H9 (cell line): ENCODE measurements at regions not wholly inside any gene's neighbourhood (a gene's known extent, or its start where the extent isn't known, plus 50 kb on each side); places are given as distances from the start of the nearest gene placed in this dataset.

Experiments
- DNase-seq: peaks from one replicate; pipeline ENCODE4 v3.0.0-alpha.2; 2017
- H2AFZ ChIP-seq: one replicate; pipeline ENCODE4 v1.6.1; 2013; ENCODE audit warnings: mild to moderate bottlenecking, low read length, control low read depth, moderate library complexity
- H2AK5ac ChIP-seq: 2 replicates; pipeline ENCODE4 v1.6.1; 2013; ENCODE audit warnings: low read length, control low read depth, mixed read lengths; ENCODE audit not compliant: insufficient read length
- H2BK120ac ChIP-seq: one replicate; pipeline ENCODE4 v1.6.1; 2013; ENCODE audit warnings: low read depth, mild to moderate bottlenecking, low read length, control low read depth, inconsistent platforms; ENCODE audit not compliant: poor library complexity, severe bottlenecking
- H2BK12ac ChIP-seq: 2 replicates; pipeline ENCODE4 v1.6.1; 2013; ENCODE audit warnings: low read length, control low read depth, mixed read lengths, low read depth; ENCODE audit not compliant: insufficient read length
- H2BK15ac ChIP-seq: 2 replicates; pipeline ENCODE4 v1.6.1; 2013; ENCODE audit warnings: low read depth, low read length, control low read depth
- H2BK20ac ChIP-seq: one replicate; pipeline ENCODE4 v1.6.1; 2013; ENCODE audit warnings: low read depth, mild to moderate bottlenecking, low read length, control low read depth, inconsistent platforms; ENCODE audit not compliant: poor library complexity, severe bottlenecking
- H2BK5ac ChIP-seq: 2 replicates; pipeline ENCODE4 v1.6.1; 2013; ENCODE audit warnings: low read length, control low read depth, mixed read lengths; ENCODE audit not compliant: insufficient read length
- H3K14ac ChIP-seq: 2 replicates; pipeline ENCODE4 v1.6.1; 2013; ENCODE audit warnings: low read length, control low read depth; ENCODE audit not compliant: insufficient read depth
- H3K18ac ChIP-seq: 2 replicates; pipeline ENCODE4 v1.6.1; 2013; ENCODE audit warnings: low read depth, mild to moderate bottlenecking, mixed read lengths, low read length, control low read depth; ENCODE audit not compliant: insufficient read length
- H3K23ac ChIP-seq: 2 replicates; pipeline ENCODE4 v1.6.1; 2013; ENCODE audit warnings: low read length, control low read depth, mixed read lengths, low read depth; ENCODE audit not compliant: insufficient read length
- H3K23me2 ChIP-seq: 2 replicates; pipeline ENCODE4 v1.6.1; 2013; ENCODE audit warnings: low read depth, mild to moderate bottlenecking, mixed read lengths, low read length, control low read depth; ENCODE audit not compliant: insufficient read length, poor library complexity, severe bottlenecking
- H3K27ac ChIP-seq: 2 replicates; pipeline ENCODE4 v1.5.1; 2013; ENCODE audit warnings: low read length, control low read depth, mixed read lengths, low read depth; ENCODE audit not compliant: insufficient read length
- H3K27me3 ChIP-seq: 2 replicates; pipeline ENCODE4 v1.6.1; 2013; ENCODE audit warnings: low read length, control low read depth, inconsistent platforms; ENCODE audit not compliant: insufficient read depth
- H3K4ac ChIP-seq: 2 replicates; pipeline ENCODE4 v1.6.1; 2013; ENCODE audit warnings: low read depth, mild to moderate bottlenecking, control low read depth, inconsistent platforms, low read length, moderate library complexity
- H3K4me1 ChIP-seq: 2 replicates; pipeline ENCODE4 v1.6.1; 2013; ENCODE audit warnings: low read length, control low read depth, inconsistent platforms; ENCODE audit not compliant: insufficient read depth
- H3K4me2 ChIP-seq: 2 replicates; pipeline ENCODE4 v1.6.1; 2013; ENCODE audit warnings: low read length, control low read depth, mixed read lengths; ENCODE audit not compliant: insufficient read length, insufficient read depth
- H3K56ac ChIP-seq: 2 replicates; pipeline ENCODE4 v1.6.1; 2013; ENCODE audit warnings: low read depth, mild to moderate bottlenecking, mixed read lengths, low read length, control low read depth; ENCODE audit not compliant: insufficient read length
- H3K79me1 ChIP-seq: 2 replicates; pipeline ENCODE4 v1.6.1; 2013; ENCODE audit warnings: low read depth, mild to moderate bottlenecking, moderate library complexity, low read length, control low read depth, inconsistent platforms; ENCODE audit not compliant: insufficient read depth, poor library complexity, severe bottlenecking
- H3K79me2 ChIP-seq: 2 replicates; pipeline ENCODE4 v1.6.1; 2013; ENCODE audit warnings: low read length, control low read depth, inconsistent platforms; ENCODE audit not compliant: insufficient read depth
- H3K9ac ChIP-seq: 2 replicates; pipeline ENCODE4 v1.6.1; 2013; ENCODE audit warnings: low read length, control low read depth, mixed read lengths; ENCODE audit not compliant: insufficient read length; ENCODE audit errors: extremely low read depth
- H3K9me3 ChIP-seq: one replicate; pipeline ENCODE4 v1.6.1; 2013; ENCODE audit warnings: low read depth, low read length, inconsistent platforms; ENCODE audit not compliant: control insufficient read depth
- H3T11ph ChIP-seq: one replicate; pipeline ENCODE4 v1.6.1; 2013; ENCODE audit warnings: mild to moderate bottlenecking, low read length, control low read depth, inconsistent platforms
- H4K20me1 ChIP-seq: one replicate; pipeline ENCODE4 v1.6.1; 2013; ENCODE audit not compliant: control insufficient read depth, insufficient read length, insufficient read depth
- H4K5ac ChIP-seq: 2 replicates; pipeline ENCODE4 v1.6.1; 2013; ENCODE audit warnings: low read depth, mild to moderate bottlenecking, mixed read lengths, low read length, control low read depth; ENCODE audit not compliant: insufficient read length
- H4K8ac ChIP-seq: replicated peaks from 2 replicates; pipeline ENCODE4 v1.6.1; 2013; ENCODE audit warnings: low read length, control low read depth, mixed read lengths, low read depth; ENCODE audit not compliant: insufficient read length
- H4K91ac ChIP-seq: 2 replicates; pipeline ENCODE4 v1.6.1; 2013; ENCODE audit warnings: low read depth, mild to moderate bottlenecking, moderate library complexity, mixed read lengths, low read length, control low read depth; ENCODE audit not compliant: insufficient read length
- H3K27ac Mint-ChIP-seq, 3 experiments: 2 replicates in 2 of 3; 3 replicates in 1 of 3; pipeline ENCODE4 v1.8.0; 2020 to 2021; ENCODE audit warnings: mixed read lengths in 3 of 3, mild to moderate bottlenecking in 1 of 3, moderate library complexity in 1 of 3
- H3K27me3 Mint-ChIP-seq: 2 replicates; pipeline ENCODE4 v1.8.0; 2021; ENCODE audit warnings: low read depth, mild to moderate bottlenecking, moderate library complexity, mixed read lengths
- H3K36me3 Mint-ChIP-seq, 3 experiments: 2 replicates in 2 of 3; 3 replicates in 1 of 3; pipeline ENCODE4 v1.8.0; 2020 to 2021; ENCODE audit warnings: low read depth in 3 of 3, mixed read lengths in 3 of 3; ENCODE audit not compliant: insufficient read depth in 1 of 3
- H3K4me1 Mint-ChIP-seq, 2 experiments: 2 replicates each; pipeline ENCODE4 v1.8.0; 2020; ENCODE audit warnings: mixed read lengths in 2 of 2
- H3K4me3 Mint-ChIP-seq, 2 experiments: 2 replicates in 1 of 2; 3 replicates in 1 of 2; pipeline ENCODE4 v1.8.0; 2020 to 2021; ENCODE audit warnings: mild to moderate bottlenecking in 2 of 2, mixed read lengths in 2 of 2, moderate library complexity in 1 of 2
- H3K9me3 Mint-ChIP-seq, 2 experiments: 2 replicates in 1 of 2; 3 replicates in 1 of 2; pipeline ENCODE4 v1.8.0; 2020; ENCODE audit warnings: mild to moderate bottlenecking in 2 of 2, mixed read lengths in 2 of 2, moderate library complexity in 1 of 2
- CTCF ChIP-seq: fragments of 200-600 bp; sonication (generic); conservative IDR thresholded peaks from 3 replicates; pipeline ENCODE4 v1.8.0; 2021; ENCODE audit warnings: antibody characterized with exemption, mild to moderate bottlenecking
- WGBS: extraction: QIAGEN DNeasy Blood & Tissue Kit; methylation state at CpG from one replicate; pipeline ENCODE4 v1.1.7; 2013; ENCODE audit warnings: missing lambda C conversion rate, low lambda C conversion rate, mixed read lengths; ENCODE audit not compliant: insufficient read length; ENCODE audit errors: extremely low coverage; 5-methylcytosine and 5-hydroxymethylcytosine counted together

GRCh38 chr7:119969763-119970162, 303.2 kb upstream of the KCND2 start:
- H3K14ac ChIP-seq, result no peak overlapping the region
- H3K23me2 ChIP-seq, result no peaks in the 10 kb centered on the region
- no peaks in the 10 kb centered on the region for H3K4me1 ChIP-seq
- H4K5ac ChIP-seq, result no peak overlapping the region
- no peaks in the 10 kb centered on the region for H3K79me1 ChIP-seq
- no peak for TF ChIP-seq CTCF
- no peak overlapping the region for H2BK5ac ChIP-seq
- Mint-ChIP-seq H3K4me1 (no peaks in the 10 kb centered on the region), H3K4me3 (no peak overlapping the region), H3K27me3 (no peaks in the 10 kb centered on the region), H3K27ac (no peak overlapping the region), H3K9me3 (no peaks in the 10 kb centered on the region), H3K36me3 (no peaks in the 10 kb centered on the region)
- no peak overlapping the region for H3K27ac ChIP-seq
- H3K4me2 ChIP-seq, result no peak overlapping the region
- H4K20me1 ChIP-seq, result no peaks in the 10 kb centered on the region
- H3K9me3 ChIP-seq, result no peaks in the 10 kb centered on the region
- H3K9ac ChIP-seq, result no peak overlapping the region
- no peak overlapping the region for H2BK120ac ChIP-seq
- no peak overlapping the region for H4K91ac ChIP-seq
- H2AFZ ChIP-seq, result no peak overlapping the region
- no peak overlapping the region for H4K8ac ChIP-seq
- WGBS, result no CpG with 5 or more reads among the region's 2 CpGs
- no peak overlapping the region for H3K56ac ChIP-seq
- no peak for DNase-seq
- H3T11ph ChIP-seq, result no peak overlapping the region
- no peak overlapping the region for H2BK20ac ChIP-seq
- no peaks in the 10 kb centered on the region for H3K27me3 ChIP-seq
- H2BK15ac ChIP-seq, result no peak overlapping the region
- no peak overlapping the region for H3K18ac ChIP-seq
- no peak overlapping the region for H3K23ac ChIP-seq
- H3K4ac ChIP-seq, result no peak overlapping the region
- no peak overlapping the region for H2BK12ac ChIP-seq
- H3K79me2 ChIP-seq, result no peaks in the 10 kb centered on the region
- no peak overlapping the region for H2AK5ac ChIP-seq
